ENCODE measurements at regions not wholly inside any gene's neighbourhood (a gene's known extent, or its start where the extent isn't known, plus 50 kb on each side); places are given as distances from the start of the nearest gene placed in this dataset.

DNA sequence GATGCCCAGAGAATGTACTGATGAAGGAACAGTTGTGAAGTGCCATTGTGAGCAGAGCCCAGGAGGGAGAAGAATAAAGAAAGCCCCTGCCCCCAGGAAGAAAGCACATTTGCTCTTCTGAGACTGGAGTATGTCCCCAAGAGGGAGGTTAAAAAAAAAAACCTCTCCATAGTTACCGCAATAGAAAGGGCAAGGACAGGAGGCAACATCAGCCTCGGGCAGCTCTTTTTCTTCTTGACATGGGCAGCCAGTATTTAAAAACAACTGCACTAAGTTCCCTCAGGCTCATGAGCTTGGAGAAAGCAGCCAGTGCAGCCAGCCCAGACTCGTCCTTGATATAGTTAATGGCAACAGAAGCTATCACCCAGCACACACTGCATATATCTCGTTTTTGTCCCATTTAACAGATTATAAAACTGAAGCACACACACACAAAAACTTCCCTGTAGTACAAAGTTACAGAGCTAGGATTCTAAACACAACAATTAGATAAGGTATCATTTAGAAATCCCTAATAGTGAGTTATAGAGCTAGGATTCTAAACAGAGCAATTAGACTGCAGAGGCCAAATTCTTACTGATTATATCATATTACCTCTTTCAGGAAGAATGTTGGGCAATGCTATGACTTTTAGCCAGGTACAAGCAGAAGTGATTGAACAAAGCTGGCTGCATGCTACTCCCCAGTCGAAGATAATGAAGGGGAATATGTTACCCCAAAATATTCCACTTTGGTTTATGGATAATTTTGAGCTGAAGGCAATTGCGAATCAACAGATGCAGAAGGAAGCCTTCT is 823.5 kb downstream of the GRID1 start:
- POLR2A ChIA-PET: no interaction called here
- TF ChIP-seq, protein P1, sequence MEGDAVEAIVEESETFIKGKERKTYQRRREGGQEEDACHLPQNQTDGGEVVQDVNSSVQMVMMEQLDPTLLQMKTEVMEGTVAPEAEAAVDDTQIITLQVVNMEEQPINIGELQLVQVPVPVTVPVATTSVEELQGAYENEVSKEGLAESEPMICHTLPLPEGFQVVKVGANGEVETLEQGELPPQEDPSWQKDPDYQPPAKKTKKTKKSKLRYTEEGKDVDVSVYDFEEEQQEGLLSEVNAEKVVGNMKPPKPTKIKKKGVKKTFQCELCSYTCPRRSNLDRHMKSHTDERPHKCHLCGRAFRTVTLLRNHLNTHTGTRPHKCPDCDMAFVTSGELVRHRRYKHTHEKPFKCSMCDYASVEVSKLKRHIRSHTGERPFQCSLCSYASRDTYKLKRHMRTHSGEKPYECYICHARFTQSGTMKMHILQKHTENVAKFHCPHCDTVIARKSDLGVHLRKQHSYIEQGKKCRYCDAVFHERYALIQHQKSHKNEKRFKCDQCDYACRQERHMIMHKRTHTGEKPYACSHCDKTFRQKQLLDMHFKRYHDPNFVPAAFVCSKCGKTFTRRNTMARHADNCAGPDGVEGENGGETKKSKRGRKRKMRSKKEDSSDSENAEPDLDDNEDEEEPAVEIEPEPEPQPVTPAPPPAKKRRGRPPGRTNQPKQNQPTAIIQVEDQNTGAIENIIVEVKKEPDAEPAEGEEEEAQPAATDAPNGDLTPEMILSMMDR (IDR thresholded peaks at IDR 0.05; ENCODE audit: control extremely low read depth, extremely low read depth, low read depth, missing control alignments): no peak
- no peak for DNase-seq (ENCODE audit: extremely low spot score)
- CTCF ChIA-PET: no interaction called here

DNA sequence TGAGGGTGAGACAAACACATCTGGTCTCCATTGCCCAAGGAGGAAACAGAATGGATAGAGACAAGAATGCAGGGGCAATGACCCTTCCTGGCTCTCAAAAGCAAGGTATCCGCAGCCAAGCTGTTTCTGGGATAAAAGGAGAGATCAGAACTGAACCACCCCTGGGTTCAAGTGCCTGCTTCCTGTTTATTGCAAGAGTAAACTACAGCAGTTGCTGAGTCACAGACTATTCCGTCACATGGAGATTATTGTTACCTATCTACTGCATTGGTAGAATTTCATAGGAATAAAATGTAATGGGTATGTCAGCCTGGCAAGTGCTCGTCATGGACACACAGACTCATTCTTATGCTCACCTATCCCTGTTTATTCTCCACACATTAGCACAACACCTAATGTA is 821.6 kb downstream of the GRID1 start:
- POLR2A ChIA-PET: no interaction called here
- DNase-seq (ENCODE audit: extremely low spot score): no peak
- CTCF ChIA-PET: no interaction called here
- TF ChIP-seq, protein P1 (IDR thresholded peaks at IDR 0.05; ENCODE audit: control extremely low read depth, extremely low read depth, low read depth, missing control alignments): no peak

DNA sequence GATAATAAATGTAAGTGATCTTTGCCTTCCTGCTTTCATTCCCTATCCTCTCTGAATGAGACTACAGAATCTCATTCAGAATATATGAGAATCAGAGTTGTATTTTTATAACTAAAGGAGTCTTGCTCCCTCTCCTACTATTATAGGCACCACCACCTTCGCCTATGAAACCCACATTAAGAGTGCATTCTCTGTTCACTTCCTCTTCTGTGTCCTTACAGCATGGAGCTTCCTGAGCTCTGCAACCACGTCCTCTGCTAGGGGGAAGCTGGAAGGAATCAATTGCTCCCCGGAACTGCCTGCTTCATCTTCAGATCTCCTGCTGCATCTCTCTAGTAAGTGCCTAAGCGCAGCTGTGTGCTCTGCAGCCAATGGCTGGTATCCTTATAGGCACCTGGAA is 820.7 kb downstream of the GRID1 start:
- CTCF ChIA-PET: no interaction called here
- TF ChIP-seq, protein P1 (IDR thresholded peaks at IDR 0.05; ENCODE audit: control extremely low read depth, extremely low read depth, low read depth, missing control alignments): no peak
- no peak for DNase-seq (ENCODE audit: extremely low spot score)
- POLR2A ChIA-PET: no interaction called here

DNA sequence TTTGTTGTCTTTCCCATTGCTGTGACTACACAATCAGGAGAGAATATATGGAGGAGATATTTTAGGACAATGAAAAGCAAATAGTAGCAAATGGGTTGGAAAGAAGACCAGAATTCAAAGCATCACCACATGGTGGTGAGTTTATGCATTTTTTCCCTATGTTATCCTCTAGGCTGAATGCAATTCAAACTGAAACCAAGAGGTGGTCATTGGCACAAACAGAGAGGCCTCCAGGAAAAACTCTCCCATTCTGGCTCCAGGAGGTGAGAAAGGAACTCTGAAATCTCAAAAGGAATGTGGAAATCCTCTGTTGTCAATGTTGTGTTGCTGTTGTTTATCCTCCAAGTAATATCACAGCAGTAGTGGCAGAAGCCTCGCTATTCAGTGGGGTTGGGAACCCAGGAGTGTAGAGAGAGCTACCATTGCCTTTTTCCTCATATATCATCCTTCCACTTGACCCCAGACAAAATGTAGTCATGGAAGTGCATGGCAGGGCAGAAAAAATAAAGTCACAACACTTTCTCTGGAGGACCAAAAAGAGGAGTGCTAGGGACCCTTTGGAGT is 819.1 kb downstream of the GRID1 start:
- POLR2A ChIA-PET: no interaction called here
- CTCF ChIA-PET: no interaction called here
- no peak for DNase-seq (ENCODE audit: extremely low spot score)
- TF ChIP-seq, protein P1 (IDR thresholded peaks at IDR 0.05; ENCODE audit: control extremely low read depth, extremely low read depth, low read depth, missing control alignments): no peak

DNA sequence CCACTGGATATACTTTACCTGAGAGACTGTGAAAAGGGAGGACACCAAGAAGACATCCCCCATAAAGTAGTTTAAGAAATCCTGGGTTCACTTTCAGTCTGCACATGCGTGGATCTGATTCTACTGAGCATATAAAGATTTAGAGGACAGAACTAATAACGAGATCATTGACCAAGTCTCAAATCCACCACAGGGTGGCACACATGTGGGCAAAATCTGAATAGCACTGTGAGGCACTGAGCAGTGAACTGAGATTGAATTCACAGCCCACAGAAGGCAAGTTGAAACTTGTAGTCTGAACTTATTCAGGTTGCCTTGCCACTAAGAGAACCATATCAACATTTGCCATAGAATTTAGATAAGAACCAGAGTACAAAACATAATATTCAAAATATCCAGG is 818.6 kb downstream of the GRID1 start:
- ChIA-PET POLR2A (no interaction called here), CTCF (no interaction called here)
- DNase-seq (ENCODE audit: extremely low spot score): no peak
- TF ChIP-seq, protein P1 (IDR thresholded peaks at IDR 0.05; ENCODE audit: control extremely low read depth, extremely low read depth, low read depth, missing control alignments): no peak

Data from GM10248 (cell line).